GM13976 (cell line): ENCODE measurements at regions not wholly inside any gene's neighbourhood (a gene's known extent, or its start where the extent isn't known, plus 50 kb on each side); places are given as distances from the start of the nearest gene placed in this dataset.

ENCODE experiments used
- DNase-seq: peaks from one replicate; pipeline ENCODE4 v3.0.0; 2012; ENCODE audit warnings: low spot score
- in situ Hi-C: fragments of 300-500 bp; cut with MboI; formaldehyde crosslinking; loops from one replicate; pipeline ENCODE4 v1.12.0; 2022; ENCODE audit warnings: low sequenced_read_pairs, mixed read lengths, inconsistent platforms; ENCODE audit not compliant: unreplicated experiment
- TF ChIP-seq, protein P1 (sequence below): IDR thresholded peaks from 2 replicates; pipeline ENCODE4 v1.5.1; 2012; ENCODE audit warnings: borderline replicate concordance, mild to moderate bottlenecking; ENCODE audit not compliant: insufficient read depth; ENCODE audit errors: extremely low read depth, missing control alignments, control extremely low read depth

DNA sequence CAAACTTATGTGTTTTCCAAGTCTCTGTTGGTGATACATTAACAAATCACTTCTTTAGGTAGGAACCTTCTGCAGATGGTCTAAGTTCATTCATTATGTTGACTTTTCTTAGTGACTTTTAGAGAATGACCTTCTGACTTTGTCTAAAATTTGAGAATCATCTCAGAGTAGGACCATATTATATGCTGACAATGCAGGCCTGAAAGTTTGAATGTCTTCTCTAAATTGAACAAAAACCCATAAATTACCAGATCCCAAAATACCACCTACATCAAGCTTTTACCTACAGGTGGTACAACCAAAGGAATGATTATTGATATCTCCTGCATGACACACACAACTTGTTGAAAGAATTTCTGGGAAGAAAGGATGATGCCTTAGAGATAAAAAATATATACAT, 191.5 kb downstream of the SOD2 start:
- DNase-seq, result no peak
- TF ChIP-seq, protein P1, sequence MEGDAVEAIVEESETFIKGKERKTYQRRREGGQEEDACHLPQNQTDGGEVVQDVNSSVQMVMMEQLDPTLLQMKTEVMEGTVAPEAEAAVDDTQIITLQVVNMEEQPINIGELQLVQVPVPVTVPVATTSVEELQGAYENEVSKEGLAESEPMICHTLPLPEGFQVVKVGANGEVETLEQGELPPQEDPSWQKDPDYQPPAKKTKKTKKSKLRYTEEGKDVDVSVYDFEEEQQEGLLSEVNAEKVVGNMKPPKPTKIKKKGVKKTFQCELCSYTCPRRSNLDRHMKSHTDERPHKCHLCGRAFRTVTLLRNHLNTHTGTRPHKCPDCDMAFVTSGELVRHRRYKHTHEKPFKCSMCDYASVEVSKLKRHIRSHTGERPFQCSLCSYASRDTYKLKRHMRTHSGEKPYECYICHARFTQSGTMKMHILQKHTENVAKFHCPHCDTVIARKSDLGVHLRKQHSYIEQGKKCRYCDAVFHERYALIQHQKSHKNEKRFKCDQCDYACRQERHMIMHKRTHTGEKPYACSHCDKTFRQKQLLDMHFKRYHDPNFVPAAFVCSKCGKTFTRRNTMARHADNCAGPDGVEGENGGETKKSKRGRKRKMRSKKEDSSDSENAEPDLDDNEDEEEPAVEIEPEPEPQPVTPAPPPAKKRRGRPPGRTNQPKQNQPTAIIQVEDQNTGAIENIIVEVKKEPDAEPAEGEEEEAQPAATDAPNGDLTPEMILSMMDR, result no peak
- in situ Hi-C loops, result no loop called here

DNA sequence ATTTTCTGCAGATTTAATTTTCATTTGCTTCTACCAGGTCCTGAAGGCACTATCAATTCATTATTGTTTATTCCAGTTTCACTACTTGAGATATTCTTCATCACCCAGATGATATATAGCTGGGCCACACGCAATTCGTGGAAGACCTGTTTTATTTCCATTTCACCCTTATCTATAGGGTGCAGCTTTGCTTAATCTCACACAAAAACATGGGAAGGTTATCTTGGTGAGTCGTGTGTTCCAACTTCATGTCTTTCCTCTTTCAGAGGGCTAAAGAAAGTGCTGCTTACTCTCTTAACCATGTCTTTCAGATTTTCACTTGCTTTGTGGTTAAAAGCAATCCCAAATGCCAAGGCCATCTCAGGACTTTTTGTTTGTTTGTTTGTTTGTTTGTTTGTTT, 194.0 kb downstream of the SOD2 start:
- no peak for DNase-seq
- in situ Hi-C loops, result no loop called here
- TF ChIP-seq, protein P1, result no peak

DNA sequence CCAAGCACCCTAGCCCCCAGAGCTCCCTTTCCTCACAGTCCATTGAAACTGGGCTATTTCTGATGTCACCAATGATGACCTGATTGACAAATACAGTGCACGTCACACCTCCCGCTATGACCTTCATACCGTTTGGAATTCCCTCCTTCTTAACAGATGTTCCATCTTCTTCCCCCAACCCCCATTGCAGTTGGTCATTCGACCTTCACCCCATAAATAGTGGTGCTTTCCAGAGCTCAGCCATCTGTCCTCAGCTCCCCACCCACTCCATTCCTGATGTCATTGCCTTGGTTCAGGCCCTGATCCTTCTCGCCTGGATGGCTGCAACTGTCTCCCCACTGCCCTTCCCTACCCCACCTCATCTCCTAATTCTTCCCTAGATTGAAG, 198.5 kb downstream of the SOD2 start:
- no peak for DNase-seq

DNA sequence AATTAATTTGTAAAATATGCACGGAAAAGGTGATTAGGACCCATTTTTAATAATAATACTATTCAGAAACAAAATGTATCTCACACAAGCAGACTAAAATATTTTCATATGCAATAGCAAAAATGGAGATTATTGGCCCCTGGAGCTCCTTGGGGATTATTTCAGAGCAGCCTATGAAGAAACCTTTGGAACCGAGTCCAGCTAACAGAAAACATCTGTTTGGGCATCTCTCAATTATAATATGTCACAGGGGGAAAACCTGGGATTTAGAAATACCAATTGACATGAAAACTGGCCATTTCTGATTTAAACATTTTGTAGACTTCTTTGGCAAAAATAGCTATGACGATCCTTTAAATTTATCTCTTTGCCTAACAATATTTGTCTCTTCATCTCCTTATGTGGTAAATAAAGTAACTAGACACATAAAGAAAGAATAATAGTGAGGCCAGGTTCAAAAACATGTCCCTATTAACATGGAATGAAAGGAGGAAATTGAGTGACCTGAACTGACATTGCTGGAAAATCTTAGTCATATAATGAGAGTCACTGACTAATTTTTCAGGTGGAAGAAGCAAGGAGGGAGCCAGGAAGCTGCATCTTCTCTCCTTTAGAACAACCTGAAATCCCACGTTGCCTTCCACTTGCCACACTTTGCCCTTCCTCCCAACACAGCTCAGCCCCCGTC, 199.0 kb downstream of the SOD2 start:
- TF ChIP-seq, protein P1, result no peak
- DNase-seq, result no peak
- in situ Hi-C loops, result no loop called here

More for the DNA sequence above, 198.5 kb downstream of the SOD2 start:
- TF ChIP-seq, protein P1, result no peak
- in situ Hi-C loops, result no loop called here

DNA sequence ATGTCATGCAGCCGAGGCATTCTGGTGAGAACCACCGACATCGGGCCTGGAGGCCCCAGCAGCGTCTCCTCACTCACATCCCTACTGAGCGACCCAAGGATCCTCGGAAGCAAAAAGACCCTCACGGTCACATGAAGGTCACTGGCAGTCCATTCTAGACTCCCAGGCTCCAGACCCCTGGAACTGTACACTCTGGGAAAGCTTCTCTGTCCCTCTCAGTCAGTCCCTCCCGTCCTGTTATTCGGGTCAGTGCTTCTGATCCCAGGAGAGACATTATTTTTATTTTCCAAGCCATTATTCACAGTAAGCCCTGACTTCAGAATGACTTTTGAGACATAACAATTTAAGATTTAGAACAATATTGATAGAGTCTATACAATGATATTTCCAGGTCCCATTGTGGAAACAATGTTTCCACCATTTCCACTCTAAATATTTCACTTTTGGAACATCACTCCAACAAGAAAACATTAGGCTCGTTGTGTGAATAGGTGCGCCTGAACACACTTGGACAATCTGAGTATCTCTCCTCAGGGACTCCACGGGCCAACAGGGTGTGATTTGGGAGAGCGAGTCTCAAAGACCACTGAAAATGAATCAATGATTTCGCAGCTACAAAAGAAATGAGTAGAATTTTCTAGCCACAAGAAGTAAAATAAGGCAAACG, 199.7 kb downstream of the SOD2 start:
- in situ Hi-C loops, result no loop called here
- no peak for DNase-seq

DNA sequence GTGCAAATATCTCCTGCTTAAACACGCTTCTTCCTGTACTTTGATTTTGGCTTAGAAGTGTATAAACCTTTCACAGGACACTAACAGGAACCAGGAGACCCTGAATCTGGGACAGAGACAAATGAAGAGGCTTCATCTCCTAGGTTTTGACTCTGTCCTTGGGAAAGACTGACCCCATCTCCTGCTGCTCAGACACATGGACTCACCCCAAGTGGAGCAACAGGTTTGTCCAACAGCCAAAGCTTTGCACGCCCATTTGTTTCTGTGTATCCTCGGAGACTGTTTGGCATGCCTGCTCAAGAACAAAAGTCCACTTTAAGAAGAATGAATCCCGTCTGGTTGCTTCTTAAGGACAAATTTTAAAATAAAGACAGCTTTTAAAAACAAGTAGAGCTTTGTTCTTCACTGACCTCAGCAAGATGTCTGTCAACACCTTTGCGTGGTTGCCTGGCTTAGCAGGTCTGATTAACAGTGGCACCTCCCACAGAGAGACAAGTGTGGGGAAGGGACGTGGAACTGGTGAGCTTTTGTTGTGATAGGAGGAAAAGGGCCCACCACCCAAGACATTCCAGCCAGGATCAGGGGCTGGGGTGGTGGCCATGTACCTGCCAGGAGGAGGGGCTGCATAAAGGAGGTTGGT, 202.6 kb downstream of the SOD2 start:
- no peak for DNase-seq
- in situ Hi-C loops, result no loop called here
- TF ChIP-seq, protein P1, result no peak

More for the DNA sequence above, 199.7 kb downstream of the SOD2 start:
- TF ChIP-seq, protein P1, result no peak
